ENCODE measurements at regions not wholly inside any gene's neighbourhood (a gene's known extent, or its start where the extent isn't known, plus 50 kb on each side); places are given as distances from the start of the nearest gene placed in this dataset.
A peak's percentile ranks its signal among the peaks of the same experiment; 100 is the strongest.
"Not testable (repeated sequence)": the region's sequence is repeated elsewhere in the genome, so short reads cannot be mapped to it uniquely, and the experiment has no call there.

- DNase-seq (ENCODE audit: low read depth): no peak
These were observed 1060.6 kb upstream of the ACO1 start for GRCh38 chr9:31323726-31324444.

GRCh38 chr9:31325778-31326177 is 1058.7 kb upstream of the ACO1 start:
- no peak for DNase-seq (ENCODE audit: low read depth)

GRCh38 chr9:31326883-31327282 is 1057.6 kb upstream of the ACO1 start:
- DNase-seq (ENCODE audit: low read depth): not testable (repeated sequence)

- DNase-seq (ENCODE audit: low read depth): no peak
These were observed 1049.5 kb upstream of the ACO1 start for GRCh38 chr9:31334837-31335528.

GRCh38 chr9:31335529-31336234 is 1048.8 kb upstream of the ACO1 start:
- DNase-seq (ENCODE audit: low read depth): no peak

GRCh38 chr9:31336386-31336785 is 1048.1 kb upstream of the ACO1 start:
- no peak for DNase-seq (ENCODE audit: low read depth)

- DNase-seq (ENCODE audit: low read depth): no peak
These were observed 1047.6 kb upstream of the ACO1 start for GRCh38 chr9:31336841-31337240.

GRCh38 chr9:31347082-31347617 is 1037.3 kb upstream of the ACO1 start:
- peak; percentile 46 for DNase-seq (ENCODE audit: low read depth)

GRCh38 chr9:31355159-31355882 is 1029.1 kb upstream of the ACO1 start:
- peak; percentile 3 for DNase-seq (ENCODE audit: low read depth)

- peak; percentile 49 for DNase-seq (ENCODE audit: low read depth)
These were observed 1028.5 kb upstream of the ACO1 start for GRCh38 chr9:31355965-31356364.

- no peak for DNase-seq (ENCODE audit: low read depth)
These were observed 1025.4 kb upstream of the ACO1 start for GRCh38 chr9:31359071-31359470.

- no peak for DNase-seq (ENCODE audit: low read depth)
These were observed 1020.3 kb upstream of the ACO1 start for GRCh38 chr9:31364171-31364570.

GRCh38 chr9:31372799-31373587 is 1011.5 kb upstream of the ACO1 start:
- DNase-seq (ENCODE audit: low read depth): no peak

GRCh38 chr9:31377358-31377757 is 1007.1 kb upstream of the ACO1 start:
- DNase-seq (ENCODE audit: low read depth): no peak

GRCh38 chr9:31388660-31389059 is 995.8 kb upstream of the ACO1 start:
- no peak for DNase-seq (ENCODE audit: low read depth)

GRCh38 chr9:31389075-31389474 is 995.4 kb upstream of the ACO1 start:
- no peak for DNase-seq (ENCODE audit: low read depth)

- no peak for DNase-seq (ENCODE audit: low read depth)
These were observed 993.9 kb upstream of the ACO1 start for GRCh38 chr9:31390403-31391025.

GRCh38 chr9:31393240-31393639 is 991.2 kb upstream of the ACO1 start:
- DNase-seq (ENCODE audit: low read depth): no peak

- peak; percentile 39 for DNase-seq (ENCODE audit: low read depth)
These were observed 990.4 kb upstream of the ACO1 start for GRCh38 chr9:31394015-31394473.

- peak; percentile 20 for DNase-seq (ENCODE audit: low read depth)
These were observed 972.4 kb upstream of the ACO1 start for GRCh38 chr9:31412081-31412480.

- no peak for DNase-seq (ENCODE audit: low read depth)
These were observed 969.3 kb upstream of the ACO1 start for GRCh38 chr9:31415164-31415563.

Data from renal cortical epithelial cell (primary cell).